ENCODE measurements at regions not wholly inside any gene's neighbourhood (a gene's known extent, or its start where the extent isn't known, plus 50 kb on each side); places are given as distances from the start of the nearest gene placed in this dataset.

DNA sequence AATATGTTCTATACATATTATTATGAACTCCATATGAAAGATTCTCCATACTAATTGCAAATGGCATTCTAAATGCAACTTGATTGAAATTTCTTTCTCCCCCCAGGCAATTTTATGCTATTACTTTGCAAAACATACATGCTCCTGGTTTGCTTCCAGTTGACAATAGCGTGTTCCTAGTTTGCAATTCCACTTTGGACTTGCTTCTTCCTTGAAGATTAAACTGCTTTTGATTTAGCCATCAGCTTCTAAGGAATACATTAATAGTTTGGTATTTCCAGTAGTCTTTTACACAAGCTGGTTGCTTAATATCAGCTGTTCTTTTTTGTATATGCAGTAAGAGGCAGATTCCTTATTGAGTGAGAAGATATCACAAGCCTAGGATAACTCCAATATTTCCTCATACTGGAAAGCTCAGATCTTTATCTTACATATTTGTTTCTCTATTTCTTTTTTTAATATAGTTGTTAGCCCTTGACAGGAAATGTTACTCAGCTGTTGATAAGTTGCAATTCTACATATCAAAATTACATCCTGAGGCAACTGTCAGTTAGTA is 1941.7 kb upstream of the LRRTM1 start:
- no peak for TF ChIP-seq POLR2A (IDR thresholded peaks at IDR 0.05)
- TF ChIP-seq, protein P1, sequence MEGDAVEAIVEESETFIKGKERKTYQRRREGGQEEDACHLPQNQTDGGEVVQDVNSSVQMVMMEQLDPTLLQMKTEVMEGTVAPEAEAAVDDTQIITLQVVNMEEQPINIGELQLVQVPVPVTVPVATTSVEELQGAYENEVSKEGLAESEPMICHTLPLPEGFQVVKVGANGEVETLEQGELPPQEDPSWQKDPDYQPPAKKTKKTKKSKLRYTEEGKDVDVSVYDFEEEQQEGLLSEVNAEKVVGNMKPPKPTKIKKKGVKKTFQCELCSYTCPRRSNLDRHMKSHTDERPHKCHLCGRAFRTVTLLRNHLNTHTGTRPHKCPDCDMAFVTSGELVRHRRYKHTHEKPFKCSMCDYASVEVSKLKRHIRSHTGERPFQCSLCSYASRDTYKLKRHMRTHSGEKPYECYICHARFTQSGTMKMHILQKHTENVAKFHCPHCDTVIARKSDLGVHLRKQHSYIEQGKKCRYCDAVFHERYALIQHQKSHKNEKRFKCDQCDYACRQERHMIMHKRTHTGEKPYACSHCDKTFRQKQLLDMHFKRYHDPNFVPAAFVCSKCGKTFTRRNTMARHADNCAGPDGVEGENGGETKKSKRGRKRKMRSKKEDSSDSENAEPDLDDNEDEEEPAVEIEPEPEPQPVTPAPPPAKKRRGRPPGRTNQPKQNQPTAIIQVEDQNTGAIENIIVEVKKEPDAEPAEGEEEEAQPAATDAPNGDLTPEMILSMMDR (IDR thresholded peaks at IDR 0.05), result no peak

All from body of pancreas (tissue), 4 donors.